HG03139 (cell line): ENCODE measurements at regions not wholly inside any gene's neighbourhood (a gene's known extent, or its start where the extent isn't known, plus 50 kb on each side); places are given as distances from the start of the nearest gene placed in this dataset.

Experiments
- ATAC-seq: cut with Tn5 transposase; IDR thresholded peaks from one replicate; pipeline ENCODE4 v1.9.1; 2021; ENCODE audit not compliant: unreplicated experiment

DNA sequence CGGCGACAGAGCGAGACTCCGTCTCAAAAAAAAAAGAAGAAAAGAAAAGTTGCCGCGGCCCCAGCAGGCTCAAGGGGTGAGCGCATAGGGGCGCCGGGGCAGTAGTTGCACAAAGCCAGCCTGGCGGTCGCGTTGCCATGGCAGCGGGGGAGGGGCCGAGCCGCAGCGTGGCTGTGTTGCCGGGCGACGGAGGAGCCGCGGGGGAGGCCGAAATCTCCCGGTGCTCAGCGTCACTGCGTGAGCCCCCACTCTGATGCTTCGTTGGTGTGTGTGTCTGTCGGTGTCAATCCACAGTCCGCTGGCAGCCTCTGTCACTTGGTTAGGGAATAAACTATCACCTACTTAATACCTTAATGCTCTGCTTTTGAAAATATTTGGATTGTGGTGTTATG, 82.9 kb upstream of the C1QTNF9B start:
- peak; percentile 83 for ATAC-seq

DNA sequence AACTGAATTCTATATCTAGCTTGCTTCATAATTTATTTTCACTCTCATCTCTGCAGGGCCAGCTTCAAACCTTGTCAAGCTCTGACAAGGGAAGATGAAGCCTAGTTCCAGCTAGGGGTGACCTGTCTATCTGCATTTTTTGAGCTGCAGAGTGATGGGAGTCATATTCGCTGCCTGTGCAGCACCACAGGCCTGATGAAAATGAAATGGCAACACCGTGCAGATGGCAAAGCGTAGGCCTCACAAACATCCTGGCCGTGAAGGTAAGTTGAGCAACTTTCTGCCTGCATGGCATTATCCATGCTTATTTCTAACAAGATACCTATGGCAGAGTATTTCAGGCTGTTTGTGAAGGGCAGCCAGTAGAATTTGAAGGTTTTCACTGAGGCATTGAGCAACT, 86.4 kb upstream of the C1QTNF9B start:
- no peak for ATAC-seq

DNA sequence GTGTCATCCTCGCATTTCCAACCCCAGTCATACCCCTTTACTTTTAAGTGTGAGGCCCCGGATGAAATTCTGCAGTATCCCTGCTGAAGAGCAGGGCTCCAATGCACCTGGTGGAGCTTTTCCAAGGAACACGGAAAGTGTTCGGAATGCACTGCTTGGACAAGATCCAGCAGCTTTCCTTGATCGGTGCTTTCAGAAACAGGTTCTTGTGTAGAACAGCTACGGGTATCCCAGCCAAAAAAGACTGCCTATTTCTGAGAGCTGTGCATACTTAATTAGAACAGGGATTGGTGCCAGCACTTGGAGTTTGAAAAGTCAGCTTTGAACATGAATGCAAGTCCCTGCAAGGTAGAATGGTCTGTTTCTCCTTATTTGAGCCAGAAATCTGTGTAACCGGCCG, 87.2 kb upstream of the C1QTNF9B start:
- no peak for ATAC-seq

DNA sequence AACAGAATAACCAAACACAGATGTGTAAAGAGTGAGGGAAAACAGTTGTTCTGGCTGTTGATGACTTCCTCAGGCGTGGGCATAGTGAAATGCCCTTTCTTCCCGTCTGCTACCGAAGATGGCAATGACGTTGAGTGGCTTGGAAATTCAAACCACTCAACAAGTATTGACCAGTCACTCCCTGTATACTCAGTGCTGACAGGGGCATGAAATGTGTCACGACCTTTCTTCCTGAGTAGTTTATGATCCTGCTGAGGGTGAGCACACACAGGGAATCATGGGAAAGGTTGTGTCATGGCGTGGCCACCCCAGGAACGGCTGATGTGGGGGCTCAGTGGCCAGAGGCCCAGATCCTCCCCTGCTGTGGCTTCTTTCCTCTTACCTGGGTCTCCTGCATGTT, 87.8 kb upstream of the C1QTNF9B start:
- ATAC-seq = no peak

DNA sequence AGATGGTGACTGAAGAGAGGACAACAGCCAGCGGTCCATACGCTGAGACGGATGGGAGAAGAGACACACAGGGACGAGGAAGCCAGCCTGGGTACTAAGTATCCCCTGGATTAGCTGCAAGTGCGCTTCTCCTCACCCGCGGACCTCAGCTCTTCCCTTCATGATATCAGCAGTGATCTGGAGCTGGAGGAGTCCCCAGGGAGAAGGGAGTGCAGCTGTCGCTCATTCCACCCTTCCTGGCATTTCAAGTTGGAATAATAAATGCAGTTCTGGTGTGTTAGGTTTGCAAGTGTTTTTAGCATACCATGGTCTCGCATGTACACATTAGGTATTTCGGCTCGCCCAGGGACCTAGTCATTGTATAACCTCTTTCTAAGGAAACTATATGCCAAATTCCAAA, 88.5 kb upstream of the C1QTNF9B start:
- no peak for ATAC-seq

DNA sequence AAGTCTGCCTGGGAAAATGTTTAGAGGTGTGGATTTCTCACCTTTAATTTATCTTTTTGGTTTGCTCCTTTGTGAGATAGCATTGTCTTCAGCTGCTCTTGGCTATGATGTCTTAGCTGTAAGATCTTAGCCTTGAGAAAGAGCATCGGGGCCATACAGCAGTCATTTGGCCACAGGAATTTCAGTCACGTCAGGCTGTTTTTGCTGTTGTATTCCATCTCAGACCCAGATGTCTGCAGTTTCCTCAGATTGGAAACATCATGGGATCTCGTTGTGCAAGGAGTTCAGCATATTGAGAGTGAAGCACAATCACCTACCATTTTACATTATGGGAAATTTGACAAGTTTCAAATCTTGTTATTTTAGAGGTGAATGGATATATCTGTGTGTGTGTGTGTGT, 89.3 kb upstream of the C1QTNF9B start:
- ATAC-seq = no peak

DNA sequence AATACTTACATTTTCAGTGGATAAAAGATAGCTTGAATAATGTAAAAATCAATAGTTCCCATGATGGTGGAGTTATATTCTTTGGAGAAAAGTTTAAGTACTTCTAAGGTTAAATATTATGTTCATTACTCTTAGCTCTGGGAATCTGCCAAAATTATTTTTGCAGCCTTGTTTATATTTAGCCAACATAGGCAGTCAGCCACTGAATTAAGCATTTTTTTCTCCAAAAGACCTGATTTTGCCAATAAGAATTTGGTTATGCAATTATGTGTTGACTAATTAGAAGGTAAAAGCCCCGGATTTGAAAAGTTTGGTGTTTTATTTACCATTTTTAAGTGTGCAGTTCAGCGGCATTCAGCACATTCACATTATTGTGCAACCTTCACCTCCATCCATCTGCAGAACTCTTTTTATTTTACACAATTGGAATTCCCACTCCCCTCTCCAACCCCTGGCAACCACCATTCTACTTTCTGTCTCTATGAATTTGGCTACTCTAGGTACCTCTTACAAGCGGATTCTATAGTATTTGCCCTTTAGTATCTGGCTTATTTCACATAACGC, 90.1 kb upstream of the C1QTNF9B start:
- ATAC-seq = no peak

DNA sequence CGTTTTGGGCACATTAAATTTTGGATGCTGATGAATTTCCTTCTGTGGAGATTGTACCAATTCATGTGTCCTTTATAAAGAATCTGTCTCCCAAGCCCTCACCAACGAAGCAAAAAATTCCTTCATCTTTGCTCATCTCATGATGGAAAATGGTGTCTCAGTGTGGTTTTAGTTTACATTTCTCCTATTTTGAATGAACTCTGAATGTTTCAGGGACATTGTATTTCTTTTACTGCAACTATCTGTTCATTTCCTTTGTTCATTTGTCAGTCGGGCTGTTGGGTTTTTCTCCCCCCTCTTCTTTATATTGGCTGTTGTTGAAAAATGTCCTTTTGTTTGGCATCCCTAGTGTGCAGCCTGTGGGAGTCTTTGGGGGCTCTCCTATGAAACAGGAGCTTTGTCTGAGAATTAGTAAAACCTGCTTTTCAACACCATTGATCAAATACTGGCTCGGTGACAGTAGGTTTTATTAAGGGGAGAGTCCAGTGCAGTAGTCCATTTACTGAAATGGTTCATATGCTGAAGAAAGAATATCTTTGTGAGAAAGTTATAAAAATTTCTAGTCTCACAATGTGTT, 91.3 kb upstream of the C1QTNF9B start:
- no peak for ATAC-seq

DNA sequence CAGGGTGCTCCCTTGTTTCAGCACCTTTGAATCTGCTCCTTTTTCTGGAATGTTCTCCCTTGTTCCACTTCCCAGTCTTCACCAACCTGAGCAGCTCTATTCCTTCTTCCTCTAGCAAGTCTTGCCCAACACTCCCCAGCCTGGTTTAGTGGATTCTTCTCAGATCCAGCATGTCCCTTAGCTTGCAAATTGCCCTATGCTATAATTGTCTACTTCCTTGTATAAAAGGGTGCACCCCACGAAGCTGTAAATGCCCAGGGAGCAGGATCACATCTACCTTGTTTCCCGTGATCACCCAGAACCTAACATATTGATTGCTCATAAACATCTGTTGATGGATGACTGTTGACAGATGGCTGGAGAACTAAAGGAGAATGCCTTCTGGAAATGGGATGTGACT, 93.2 kb upstream of the C1QTNF9B start:
- no peak for ATAC-seq

DNA sequence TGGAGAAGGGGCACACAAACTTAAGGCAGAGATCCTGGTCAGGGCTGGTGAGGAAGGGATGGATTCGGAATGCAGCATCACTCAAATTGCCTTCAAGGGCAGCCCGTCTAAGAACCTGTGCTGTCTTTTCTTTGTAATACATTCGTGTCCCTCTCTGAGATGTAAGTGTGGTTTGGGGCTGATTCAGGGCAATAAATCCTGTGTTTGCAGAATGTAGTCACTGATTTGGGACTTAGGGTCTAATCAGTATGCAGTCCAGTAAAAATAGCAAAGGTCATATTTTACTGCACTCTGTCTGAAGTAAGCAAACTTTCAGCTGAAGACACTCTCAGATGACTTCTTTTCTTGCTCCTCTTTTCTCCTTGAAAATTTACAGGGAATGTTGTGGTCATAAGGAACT, 93.8 kb upstream of the C1QTNF9B start:
- no peak for ATAC-seq

DNA sequence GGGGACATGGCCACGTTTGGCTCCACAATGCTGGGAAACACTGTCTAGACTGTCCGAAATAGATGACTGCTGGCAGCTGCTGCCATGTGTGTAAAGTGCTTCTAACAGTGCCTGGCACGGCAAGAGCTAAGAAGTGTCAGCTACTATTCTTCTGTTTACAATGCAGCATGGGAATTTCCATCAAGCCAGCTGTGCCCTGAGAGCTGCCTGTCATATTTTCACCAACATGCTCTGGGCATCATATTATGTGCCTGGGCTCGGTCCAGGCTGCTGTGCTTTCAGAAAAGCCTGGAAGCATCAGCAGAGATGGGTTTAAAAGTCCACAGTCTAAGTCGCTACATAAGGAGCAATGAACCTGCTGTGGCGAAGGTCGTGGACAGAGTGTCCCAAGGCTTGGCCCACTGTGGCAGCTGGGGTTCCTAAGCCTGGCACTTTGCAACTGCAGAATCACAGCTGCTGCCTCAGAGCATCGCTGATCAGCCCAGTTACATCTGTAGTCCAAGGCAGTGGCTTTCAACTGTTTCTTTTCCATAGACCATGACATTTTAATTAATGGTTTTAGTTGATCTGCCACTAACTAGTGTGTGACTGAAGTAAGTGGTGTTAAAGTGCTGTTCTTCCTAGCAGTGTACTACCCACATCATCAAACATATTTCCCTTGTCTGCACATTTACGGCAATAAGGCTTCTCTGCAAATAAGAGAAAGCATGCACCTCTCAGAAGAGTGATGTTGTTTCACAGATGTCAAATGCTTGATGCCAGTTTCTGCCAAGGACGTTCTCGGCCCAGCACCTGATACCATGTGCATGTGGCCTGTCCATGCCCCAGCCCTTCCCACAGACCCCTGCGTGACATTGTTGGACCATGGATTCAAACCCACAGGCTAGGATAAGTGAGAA, 95.7 kb upstream of the C1QTNF9B start:
- no peak for ATAC-seq

DNA sequence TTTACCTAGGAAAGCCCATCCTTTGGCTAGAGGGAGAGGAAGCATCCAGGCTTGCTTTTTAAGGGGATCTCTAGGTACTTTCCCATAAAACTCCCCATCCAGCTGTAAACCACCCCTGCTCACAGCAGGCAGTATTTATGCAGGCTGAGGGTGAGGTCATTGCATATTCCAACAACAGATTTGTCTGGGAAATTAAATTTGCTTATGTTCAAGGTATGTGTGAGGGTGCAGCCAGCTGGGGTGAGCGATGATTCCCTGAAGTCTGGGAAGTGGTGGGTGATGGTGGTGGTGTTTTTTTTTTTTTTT, 96.3 kb upstream of the C1QTNF9B start:
- ATAC-seq = no peak

DNA sequence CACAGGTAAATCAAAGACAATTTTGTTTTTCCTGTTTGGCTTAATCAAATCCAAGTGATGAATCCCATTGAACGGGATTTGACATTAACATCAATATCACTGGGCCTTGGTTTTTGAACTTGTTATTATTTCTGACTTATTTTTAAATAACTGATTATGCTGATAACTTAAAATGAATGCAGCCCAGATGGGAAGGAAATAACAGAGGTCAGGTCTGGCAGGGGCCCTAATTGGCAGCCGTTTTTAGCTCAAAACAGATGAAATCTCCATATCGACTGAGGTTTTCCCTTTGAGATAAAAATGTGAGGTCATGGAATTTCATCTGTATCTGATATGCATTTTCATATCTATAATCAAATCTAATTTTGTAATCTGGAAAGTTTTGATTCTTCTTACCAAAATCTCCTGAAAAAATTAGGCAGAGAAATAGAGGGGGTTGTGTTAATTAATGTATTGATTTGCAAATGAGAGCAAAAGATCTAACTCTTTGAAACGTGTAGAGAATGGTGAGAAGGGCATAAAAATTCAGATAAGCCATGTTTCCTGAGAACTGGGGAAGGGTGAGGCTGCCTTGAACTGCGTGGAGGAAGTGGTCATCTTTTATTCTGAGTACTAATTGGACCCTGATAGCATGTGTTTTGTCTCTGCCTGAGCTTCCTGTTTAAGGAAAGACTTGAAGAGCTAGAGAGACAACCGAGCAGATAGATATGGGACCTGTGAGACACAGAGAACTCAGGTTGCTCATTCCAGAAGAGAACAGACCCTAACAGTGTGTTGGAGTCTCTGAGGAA, 98.2 kb upstream of the C1QTNF9B start:
- no peak for ATAC-seq

DNA sequence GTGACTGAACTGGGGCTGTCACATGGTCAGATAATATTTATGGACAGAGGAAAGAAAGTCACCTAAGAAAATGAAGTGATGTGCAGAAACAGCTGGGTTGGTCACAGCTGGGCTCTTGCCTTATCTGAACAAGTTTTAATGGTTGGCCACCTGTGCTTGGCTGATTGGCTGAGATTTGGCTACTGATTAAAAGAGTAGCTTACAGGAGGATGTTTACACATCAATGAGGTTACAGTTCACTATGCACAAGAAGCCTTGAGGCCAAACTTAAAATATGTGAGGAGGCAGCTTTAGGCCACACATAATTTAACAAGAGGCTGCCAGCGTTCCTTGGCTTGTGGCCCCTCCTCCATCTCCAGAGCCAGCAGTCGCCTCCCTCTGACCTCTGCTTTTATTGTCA, 99.2 kb upstream of the C1QTNF9B start:
- no peak for ATAC-seq

DNA sequence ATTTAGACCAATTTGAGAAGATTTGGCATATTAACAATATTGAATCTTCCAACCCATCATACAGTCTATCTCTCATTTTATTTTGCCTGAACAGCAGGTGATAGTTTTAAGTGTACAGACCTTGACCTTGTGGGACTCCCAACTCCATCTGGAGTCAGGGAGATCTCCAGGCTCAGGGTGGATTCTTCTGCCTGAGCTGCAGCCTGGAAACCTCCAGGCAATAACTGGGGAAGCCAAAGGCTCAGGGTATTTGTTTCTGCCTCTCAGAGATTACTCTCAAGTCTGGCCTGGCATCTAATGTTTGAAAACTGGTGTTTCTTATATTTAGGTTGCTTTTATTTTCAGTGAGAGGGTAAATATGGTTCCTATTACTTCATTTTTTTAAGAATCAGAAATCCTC, 102.1 kb upstream of the C1QTNF9B start:
- no peak for ATAC-seq

DNA sequence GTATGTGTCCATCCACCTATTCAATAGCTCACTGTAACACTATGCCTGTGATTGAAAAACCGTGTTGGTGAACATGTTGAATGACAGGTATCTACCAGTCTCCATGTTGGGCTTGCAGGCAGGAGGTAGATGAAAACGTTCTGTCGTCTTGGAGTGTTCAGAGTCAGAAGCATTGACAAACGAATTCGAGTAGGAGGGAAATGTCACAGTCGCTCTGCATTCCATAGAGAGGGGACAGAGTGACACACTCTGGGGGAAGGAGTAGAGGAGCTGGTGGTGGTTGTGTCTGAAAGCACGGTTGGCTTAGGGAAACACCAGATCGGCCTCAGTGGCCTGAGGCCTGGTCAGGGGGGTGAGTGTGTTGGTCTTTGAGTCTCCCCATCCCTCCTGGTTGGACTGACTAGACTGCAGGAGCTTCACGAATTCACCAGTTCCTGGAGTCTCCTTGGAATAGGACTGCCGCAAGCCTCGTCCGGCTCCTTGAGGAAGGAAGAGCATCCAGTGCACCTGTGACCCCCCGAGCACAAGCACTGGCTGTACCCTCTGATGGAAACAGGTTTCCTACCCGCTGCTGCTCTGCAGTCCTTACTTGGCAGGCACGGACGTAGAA, 105.0 kb upstream of the C1QTNF9B start:
- ATAC-seq = no peak

DNA sequence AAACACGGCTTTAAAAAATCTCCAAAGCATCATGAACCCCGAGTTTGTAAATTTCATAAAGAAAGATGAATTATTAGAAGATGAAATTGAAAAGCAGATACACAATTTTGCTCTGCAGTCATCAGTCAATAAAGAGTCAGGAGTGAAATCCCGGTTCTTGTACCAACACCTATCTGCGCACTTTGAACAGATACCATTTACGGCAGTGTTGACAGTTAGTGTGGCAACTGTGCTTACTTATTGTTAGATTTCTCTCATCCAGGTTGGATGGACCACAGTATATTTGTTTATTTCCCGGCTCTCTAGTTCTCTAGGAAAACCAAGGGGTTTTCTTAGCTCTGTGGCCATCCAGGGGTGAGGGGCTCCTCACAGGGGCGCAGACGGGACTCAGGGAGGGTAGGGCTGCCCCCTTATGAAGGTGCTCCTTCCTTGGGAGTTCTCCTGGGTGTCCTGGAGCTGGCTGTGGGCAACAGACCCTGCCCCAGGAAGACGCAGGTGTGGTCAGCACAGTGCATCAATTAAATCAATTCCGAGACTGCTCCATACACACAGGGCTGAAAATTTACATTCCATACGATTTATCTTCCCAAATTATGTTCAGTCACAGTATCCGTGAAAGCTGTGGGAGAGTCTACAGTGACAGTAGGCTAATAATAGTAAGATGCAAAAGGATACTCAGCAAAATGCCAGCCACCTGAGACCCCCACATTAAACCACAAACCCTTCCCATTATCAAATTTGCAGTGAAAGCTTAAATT, 107.0 kb upstream of the C1QTNF9B start:
- ATAC-seq = no peak

DNA sequence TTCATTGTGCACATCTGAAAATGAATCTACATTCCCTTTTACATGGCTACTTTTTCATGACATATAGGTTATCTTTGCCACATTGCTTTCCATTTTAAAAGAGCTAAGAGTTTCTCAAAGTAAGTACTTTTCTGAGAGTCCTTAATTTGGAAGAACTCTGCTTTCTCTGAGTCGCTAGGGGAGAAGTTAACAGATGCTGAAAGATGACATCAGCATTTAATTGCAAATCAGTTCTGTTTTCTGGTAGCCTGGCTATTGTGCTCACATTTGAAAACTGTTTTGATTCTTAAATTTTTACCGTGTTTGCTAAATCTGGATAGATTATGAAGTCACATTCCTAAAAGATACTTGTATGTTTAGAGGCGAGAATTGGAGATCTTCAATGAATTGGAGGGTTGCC, 107.7 kb upstream of the C1QTNF9B start:
- no peak for ATAC-seq

DNA sequence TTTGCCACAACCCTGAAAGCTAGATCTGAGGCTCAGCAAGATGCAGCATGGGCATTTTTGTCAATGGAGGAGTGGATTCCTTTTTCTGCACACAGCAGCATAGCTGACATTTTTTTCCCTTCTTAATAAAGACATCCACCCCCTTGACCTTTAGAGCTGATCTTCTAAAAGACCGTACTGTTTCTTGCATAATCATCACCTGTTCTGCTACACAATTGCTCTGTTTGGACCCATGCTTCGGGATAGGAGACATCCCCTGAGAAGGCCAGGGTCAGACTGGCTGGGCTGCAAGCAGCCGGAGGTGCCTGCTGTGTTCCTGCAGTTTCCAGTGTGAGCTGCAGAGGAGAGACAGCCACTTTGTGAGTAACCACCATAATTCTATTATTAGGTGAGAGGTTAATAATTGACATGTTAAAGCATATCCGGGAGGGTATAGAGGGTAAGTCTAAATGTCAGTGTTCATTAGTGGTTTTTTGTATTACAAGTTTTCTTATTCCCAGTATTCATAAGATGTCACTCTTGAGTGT, 108.5 kb upstream of the C1QTNF9B start:
- ATAC-seq = peak; percentile 76

DNA sequence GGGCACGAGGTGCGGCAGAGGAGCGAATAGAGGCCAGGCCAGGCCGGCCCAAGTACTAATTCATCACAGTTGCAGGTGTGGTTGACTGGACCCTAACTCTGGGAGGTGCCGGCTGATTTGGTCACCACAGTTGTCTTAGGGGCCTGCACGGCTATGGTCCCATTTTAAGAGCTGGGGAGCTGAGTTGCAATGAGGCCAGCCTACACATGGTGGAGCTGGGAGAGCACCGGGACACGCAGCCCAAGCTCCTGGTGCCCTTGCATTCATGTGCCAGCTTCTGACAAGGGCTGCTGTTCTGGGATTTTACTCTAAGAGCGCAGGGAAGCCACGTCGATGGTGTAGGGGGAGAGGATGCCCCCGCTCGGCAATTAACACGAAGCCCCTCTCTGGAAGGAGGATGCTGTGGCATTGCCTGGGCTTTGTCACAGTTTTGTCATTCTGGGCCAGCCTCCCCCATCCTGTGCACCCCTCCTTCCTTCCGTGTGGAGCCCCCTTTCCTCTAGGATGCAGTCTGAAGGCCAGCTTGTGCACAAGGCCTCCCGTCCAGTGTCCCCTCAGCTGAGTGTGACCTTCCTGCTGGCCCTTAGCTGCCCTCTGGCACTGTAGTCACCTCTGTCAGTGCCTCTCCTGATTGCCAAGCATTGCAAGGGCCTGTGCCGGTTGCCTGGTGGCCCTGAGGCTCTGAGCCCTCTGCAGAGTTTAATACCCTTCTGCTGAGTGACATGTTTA, 109.4 kb upstream of the C1QTNF9B start:
- no peak for ATAC-seq
